DOHH2 (cell line): ENCODE measurements at regions not wholly inside any gene's neighbourhood (a gene's known extent, or its start where the extent isn't known, plus 50 kb on each side); places are given as distances from the start of the nearest gene placed in this dataset.

ENCODE experiments used
- CTCF ChIP-seq: fragments of 200-600 bp; sonication (generic); IDR thresholded peaks from one replicate; pipeline ENCODE4 v1.5.1; 2014; ENCODE audit warnings: antibody characterized with exemption, mild to moderate bottlenecking, low read depth, low read length; ENCODE audit not compliant: poor library complexity, severe bottlenecking
- EZH2phosphoT487 ChIP-seq: fragments of 200-600 bp; sonication (generic); IDR thresholded peaks from 2 replicates; pipeline ENCODE4 v1.6.1; 2017; ENCODE audit warnings: borderline replicate concordance, mild to moderate bottlenecking, antibody characterized with exemption, low read length, moderate library complexity, mixed read lengths

- TF ChIP-seq CTCF (no peak), EZH2phosphoT487 (no peak)
These were observed 90.6 kb upstream of the ANKRD30BL start for GRCh38 chr2:132252191-132252893.
